AG04450 (cell line): ENCODE measurements at regions not wholly inside any gene's neighbourhood (a gene's known extent, or its start where the extent isn't known, plus 50 kb on each side); places are given as distances from the start of the nearest gene placed in this dataset.

Source experiments
- CTCF ChIA-PET: fragments of 300-600, 350-600 bp; formaldehyde crosslinking; extraction: SDS; loops from one replicate; lab custom pipeline; 2022; ENCODE audit warnings: antibody characterized with exemption, inconsistent platforms; lab: Charles Lee
- POLR2A ChIA-PET: fragments of 350-600 bp; formaldehyde crosslinking; extraction: SDS; loops from one replicate; lab custom pipeline; 2021; ENCODE audit warnings: antibody characterized with exemption, inconsistent platforms; lab: Yijun Ruan, JAX
- DNase-seq: peaks from one replicate; pipeline ENCODE4 v3.0.0-alpha.2; 2011; ENCODE audit warnings: low read depth, low spot score
- H3K27ac ChIP-seq: one replicate; pipeline ENCODE4 v1.5.1; 2012; ENCODE audit warnings: low read depth, low read length, control low read depth
- H3K27me3 ChIP-seq: one replicate; pipeline ENCODE4 v1.6.0; 2012; ENCODE audit warnings: low read length; ENCODE audit not compliant: control insufficient read depth, insufficient read depth
- H3K4me3 ChIP-seq: 2 replicates; pipeline ENCODE4 v1.5.1; 2011; ENCODE audit warnings: mild to moderate bottlenecking, low read depth, low read length, control low read depth
- H3K9me3 ChIP-seq: 2 replicates; pipeline ENCODE4 v1.5.1; 2012; ENCODE audit warnings: low read length; ENCODE audit not compliant: control insufficient read depth, insufficient read depth
- TF ChIP-seq, protein P1 (sequence below): IDR thresholded peaks from 2 replicates; pipeline ENCODE4 v1.5.1; 2011; ENCODE audit warnings: low read depth, low read length, control low read depth, inconsistent platforms

DNA sequence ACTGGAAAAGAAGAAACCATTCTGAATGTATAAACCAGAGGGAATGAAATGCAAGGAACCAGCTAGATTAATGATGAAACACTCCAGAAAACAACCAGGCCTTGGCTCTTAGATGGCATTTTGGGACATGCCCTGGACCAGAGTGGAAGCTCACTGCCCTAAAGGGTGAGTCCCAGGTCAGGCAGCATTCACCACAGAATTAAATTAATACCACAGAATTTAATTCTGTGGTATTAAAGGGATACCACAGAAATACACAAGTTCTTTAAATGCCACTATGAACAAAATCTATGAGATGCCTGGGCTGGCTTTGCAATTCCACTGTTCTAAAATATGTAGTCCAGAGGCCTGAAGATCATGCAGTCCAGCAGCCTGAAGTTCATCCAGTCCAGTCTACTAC is 122.3 kb upstream of the KYNU start:
- H3K4me3 ChIP-seq, result no peak overlapping the region
- H3K9me3 ChIP-seq, result no peaks in the 10 kb centered on the region
- POLR2A ChIA-PET, result no interaction called here
- no peak overlapping the region for H3K27ac ChIP-seq
- TF ChIP-seq, protein P1, sequence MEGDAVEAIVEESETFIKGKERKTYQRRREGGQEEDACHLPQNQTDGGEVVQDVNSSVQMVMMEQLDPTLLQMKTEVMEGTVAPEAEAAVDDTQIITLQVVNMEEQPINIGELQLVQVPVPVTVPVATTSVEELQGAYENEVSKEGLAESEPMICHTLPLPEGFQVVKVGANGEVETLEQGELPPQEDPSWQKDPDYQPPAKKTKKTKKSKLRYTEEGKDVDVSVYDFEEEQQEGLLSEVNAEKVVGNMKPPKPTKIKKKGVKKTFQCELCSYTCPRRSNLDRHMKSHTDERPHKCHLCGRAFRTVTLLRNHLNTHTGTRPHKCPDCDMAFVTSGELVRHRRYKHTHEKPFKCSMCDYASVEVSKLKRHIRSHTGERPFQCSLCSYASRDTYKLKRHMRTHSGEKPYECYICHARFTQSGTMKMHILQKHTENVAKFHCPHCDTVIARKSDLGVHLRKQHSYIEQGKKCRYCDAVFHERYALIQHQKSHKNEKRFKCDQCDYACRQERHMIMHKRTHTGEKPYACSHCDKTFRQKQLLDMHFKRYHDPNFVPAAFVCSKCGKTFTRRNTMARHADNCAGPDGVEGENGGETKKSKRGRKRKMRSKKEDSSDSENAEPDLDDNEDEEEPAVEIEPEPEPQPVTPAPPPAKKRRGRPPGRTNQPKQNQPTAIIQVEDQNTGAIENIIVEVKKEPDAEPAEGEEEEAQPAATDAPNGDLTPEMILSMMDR, result no peak
- H3K27me3 ChIP-seq, result no peaks in the 10 kb centered on the region
- CTCF ChIA-PET, result no interaction called here
- DNase-seq, result no peak

DNA sequence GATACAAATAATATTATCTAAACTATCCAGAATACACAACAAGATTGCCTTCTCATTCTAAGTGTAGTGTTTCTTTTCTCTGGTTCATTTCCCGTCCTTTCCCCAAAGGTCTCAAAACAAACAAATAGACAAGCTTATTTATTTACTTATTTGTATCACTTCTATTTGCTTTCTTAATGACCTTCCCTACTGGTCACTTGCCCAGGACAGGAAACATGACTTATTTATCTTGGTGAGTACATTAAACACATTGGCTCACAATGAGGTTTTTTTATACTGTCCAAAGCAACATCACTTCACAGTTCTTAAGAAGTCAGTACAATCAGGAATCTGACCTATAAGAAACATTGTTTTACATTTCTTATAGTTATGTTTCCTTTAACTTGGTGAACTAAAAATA is 123.3 kb upstream of the KYNU start:
- Histone ChIP-seq H3K27ac (no peak overlapping the region), H3K9me3 (no peaks in the 10 kb centered on the region), H3K27me3 (no peaks in the 10 kb centered on the region), H3K4me3 (no peak overlapping the region)
- ChIA-PET CTCF (interaction anchor here (1.3 kb wide), 1 partner anchor 235 kb away, joined by 4 read pairs; no protein-coding TSS in a partner anchor), POLR2A (no interaction called here)
- TF ChIP-seq, protein P1, result no peak
- no peak for DNase-seq

DNA sequence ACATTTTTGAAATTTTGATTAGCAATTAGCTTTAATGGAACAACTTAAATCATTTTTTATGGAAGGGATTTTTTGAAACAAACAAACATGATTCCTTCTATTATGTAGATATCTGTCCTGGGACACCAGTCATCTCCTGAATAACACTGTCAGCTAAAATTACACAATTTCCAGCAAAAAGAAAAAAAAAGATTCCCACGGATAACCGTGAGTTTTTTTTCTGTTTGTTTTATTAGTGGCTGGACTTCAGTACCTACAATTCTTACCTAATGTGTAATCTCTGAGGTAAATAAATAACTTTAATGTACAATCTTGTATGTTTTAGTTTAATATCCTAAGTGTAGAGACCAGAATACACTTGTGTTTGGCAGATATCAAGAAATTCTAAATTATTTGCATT is 126.6 kb upstream of the KYNU start:
- H3K27ac ChIP-seq, result no peak overlapping the region
- H3K27me3 ChIP-seq, result no peaks in the 10 kb centered on the region
- H3K9me3 ChIP-seq, result peaks cover 5% of the 10 kb centered on the region; the same call in 1 of the 2 replicates
- no peak for DNase-seq
- TF ChIP-seq, protein P1, result no peak
- no peak overlapping the region for H3K4me3 ChIP-seq
- ChIA-PET POLR2A (no interaction called here), CTCF (interaction anchor here (1.0 to 1.5 kb wide), 2 partner anchors 16 to 238 kb away, joined by 3 to 4 read pairs; no protein-coding TSS in a partner anchor)

DNA sequence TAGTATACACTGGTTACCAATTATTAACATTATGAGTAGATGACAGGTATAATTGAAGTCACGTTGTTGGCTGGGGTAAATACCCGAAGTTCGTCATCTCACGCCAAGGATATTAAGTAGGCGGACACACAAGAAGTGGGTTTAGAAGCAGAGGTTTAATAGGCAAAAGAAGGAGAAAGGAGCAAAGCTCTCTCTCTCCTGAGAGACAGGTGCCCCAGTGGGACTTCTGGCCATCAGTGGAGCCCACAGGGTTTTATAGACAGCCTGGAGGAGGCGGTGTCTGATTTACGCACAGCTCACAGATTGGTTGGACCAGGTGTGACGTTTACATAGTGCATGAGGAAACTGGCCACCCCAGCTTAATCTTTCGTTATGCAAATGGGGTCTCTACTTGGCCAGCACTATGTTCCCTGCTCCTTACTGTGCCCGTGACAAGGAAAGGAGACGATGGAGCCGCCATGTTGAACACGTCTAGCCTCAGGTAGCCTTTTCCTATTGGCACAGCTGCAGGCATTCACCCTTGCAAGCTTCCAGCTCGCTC is 128.8 kb upstream of the KYNU start:
- ChIA-PET CTCF (no interaction called here), POLR2A (no interaction called here)
- no peak for DNase-seq
- Histone ChIP-seq H3K4me3 (no peak overlapping the region), H3K27ac (no peak overlapping the region), H3K27me3 (no peaks in the 10 kb centered on the region), H3K9me3 (peaks cover 5% of the 10 kb centered on the region; the same call in 1 of the 2 replicates)
- TF ChIP-seq, protein P1, result no peak

DNA sequence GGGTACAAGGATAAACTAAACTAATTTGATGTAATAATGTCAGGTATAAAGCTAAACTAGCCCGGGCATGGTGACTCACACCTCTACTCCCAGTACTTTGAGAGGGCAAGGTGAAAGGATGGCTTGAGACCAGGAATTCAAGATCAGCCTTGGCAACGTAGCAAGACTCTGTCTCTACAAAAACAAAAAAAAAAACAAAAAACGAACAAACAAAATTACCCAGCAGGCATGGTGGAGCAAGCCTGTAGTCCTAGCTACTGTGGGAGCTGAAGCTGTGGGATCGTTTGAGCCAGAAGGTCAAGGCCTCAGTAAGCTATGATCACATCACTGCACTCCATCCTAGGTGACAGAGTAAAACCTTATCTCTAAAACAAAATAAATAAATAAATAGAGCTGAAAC is 131.8 kb upstream of the KYNU start:
- no peaks in the 10 kb centered on the region for H3K27me3 ChIP-seq
- CTCF ChIA-PET, result interaction anchor here (0.6 kb wide), 1 partner anchor 155 kb away, joined by 3 read pairs; no protein-coding TSS in a partner anchor
- H3K27ac ChIP-seq, result no peak overlapping the region
- DNase-seq, result no peak
- H3K4me3 ChIP-seq, result no peak overlapping the region
- H3K9me3 ChIP-seq, result peaks cover 15% of the 10 kb centered on the region
- POLR2A ChIA-PET, result no interaction called here
- TF ChIP-seq, protein P1, result no peak
